ENCODE measurements at regions not wholly inside any gene's neighbourhood (a gene's known extent, or its start where the extent isn't known, plus 50 kb on each side); places are given as distances from the start of the nearest gene placed in this dataset.

- Histone ChIP-seq H3K4me3 (ENCODE audit: low read depth, low read length) (no peak overlapping the region), H3K9me3 (no peaks in the 10 kb centered on the region; the same call in 1 of the 2 replicates), H3K27me3 (replicated peaks; ENCODE audit: control insufficient read depth, insufficient read depth, low read length) (no peaks in the 10 kb centered on the region), H3K36me3 (ENCODE audit: control insufficient read depth, insufficient read depth, low read length) (no peaks in the 10 kb centered on the region), H3K4me1 (no peaks in the 10 kb centered on the region)
- Mint-ChIP-seq H3K9me3 (ENCODE audit: unreplicated experiment) (peaks cover 28% of the 10 kb centered on the region), H3K4me3 (ENCODE audit: unreplicated experiment) (no peak overlapping the region), H3K4me1 (ENCODE audit: low read depth, unreplicated experiment) (no peaks in the 10 kb centered on the region), H3K36me3 (ENCODE audit: insufficient read depth, unreplicated experiment) (no peaks in the 10 kb centered on the region), H3K27me3 (ENCODE audit: insufficient read depth, unreplicated experiment) (no peaks in the 10 kb centered on the region), H3K27ac (ENCODE audit: unreplicated experiment) (no peak overlapping the region)
- DNase-seq: no peak
- no peak for TF ChIP-seq CTCF (IDR thresholded peaks at IDR 0.05; ENCODE audit: insufficient read depth in 1 of 2, low read depth in 1 of 2, low read length in 1 of 2, severe bottlenecking in 1 of 2, unreplicated experiment in 1 of 2)
- intact Hi-C loops (cut with micrococcal nuclease; ENCODE audit: unreplicated experiment): no loop called here
- POLR2A ChIA-PET: no interaction called here
- BruUV-seq (replicated peaks): no TSS peak
- CTCF ChIA-PET: no interaction called here
Observed at GRCh38 chr5:22964632-22965031, 111.5 kb upstream of the CDH12 start.

GRCh38 chr5:22958462-22959262 is 105.5 kb upstream of the CDH12 start:
- TF ChIP-seq CTCF (IDR thresholded peaks at IDR 0.05; ENCODE audit: insufficient read depth in 1 of 2, low read depth in 1 of 2, low read length in 1 of 2, severe bottlenecking in 1 of 2, unreplicated experiment in 1 of 2): no peak
- POLR2A ChIA-PET: no interaction called here
- Histone ChIP-seq H3K9me3 (no peaks in the 10 kb centered on the region), H3K36me3 (ENCODE audit: control insufficient read depth, insufficient read depth, low read length) (no peaks in the 10 kb centered on the region), H3K27me3 (replicated peaks; ENCODE audit: control insufficient read depth, insufficient read depth, low read length) (no peaks in the 10 kb centered on the region), H3K4me3 (ENCODE audit: low read depth, low read length) (no peak overlapping the region), H3K4me1 (no peaks in the 10 kb centered on the region)
- H3K36me3 Mint-ChIP-seq (ENCODE audit: insufficient read depth, unreplicated experiment): no peaks in the 10 kb centered on the region
- no peaks in the 10 kb centered on the region for H3K9me3 Mint-ChIP-seq (ENCODE audit: unreplicated experiment)
- no peaks in the 10 kb centered on the region for H3K27me3 Mint-ChIP-seq (ENCODE audit: insufficient read depth, unreplicated experiment)
- intact Hi-C loops (cut with micrococcal nuclease; ENCODE audit: unreplicated experiment): no loop called here
- BruUV-seq (replicated peaks): no TSS peak
- H3K4me3 Mint-ChIP-seq (ENCODE audit: unreplicated experiment): no peak overlapping the region
- H3K27ac Mint-ChIP-seq (ENCODE audit: unreplicated experiment): no peak overlapping the region
- CTCF ChIA-PET: no interaction called here
- DNase-seq: no peak
- no peaks in the 10 kb centered on the region for H3K4me1 Mint-ChIP-seq (ENCODE audit: low read depth, unreplicated experiment)

GRCh38 chr5:22947921-22948320 is 94.8 kb upstream of the CDH12 start:
- no peaks in the 10 kb centered on the region for H3K27me3 Mint-ChIP-seq (ENCODE audit: insufficient read depth, unreplicated experiment)
- DNase-seq: no peak
- POLR2A ChIA-PET: no interaction called here
- H3K4me3 ChIP-seq (ENCODE audit: low read depth, low read length): no peak overlapping the region
- H3K36me3 ChIP-seq (ENCODE audit: control insufficient read depth, insufficient read depth, low read length): no peaks in the 10 kb centered on the region
- H3K36me3 Mint-ChIP-seq (ENCODE audit: insufficient read depth, unreplicated experiment): no peaks in the 10 kb centered on the region
- no peaks in the 10 kb centered on the region for H3K9me3 ChIP-seq
- H3K4me1 ChIP-seq: no peaks in the 10 kb centered on the region
- H3K4me1 Mint-ChIP-seq (ENCODE audit: low read depth, unreplicated experiment): no peaks in the 10 kb centered on the region
- H3K27me3 ChIP-seq (replicated peaks; ENCODE audit: control insufficient read depth, insufficient read depth, low read length): no peaks in the 10 kb centered on the region
- CTCF ChIA-PET: no interaction called here
- no peak overlapping the region for H3K27ac Mint-ChIP-seq (ENCODE audit: unreplicated experiment)
- intact Hi-C loops (cut with micrococcal nuclease; ENCODE audit: unreplicated experiment): no loop called here
- no peak overlapping the region for H3K4me3 Mint-ChIP-seq (ENCODE audit: unreplicated experiment)
- no peak for TF ChIP-seq CTCF (IDR thresholded peaks at IDR 0.05; ENCODE audit: insufficient read depth in 1 of 2, low read depth in 1 of 2, low read length in 1 of 2, severe bottlenecking in 1 of 2, unreplicated experiment in 1 of 2)
- no peaks in the 10 kb centered on the region for H3K9me3 Mint-ChIP-seq (ENCODE audit: unreplicated experiment)
- BruUV-seq (replicated peaks): no TSS peak

Measured in Caco-2 (cell line).